ENCODE measurements at regions not wholly inside any gene's neighbourhood (a gene's known extent, or its start where the extent isn't known, plus 50 kb on each side); places are given as distances from the start of the nearest gene placed in this dataset.

GRCh38 chr5:166961028-166961427, 1330.4 kb upstream of the WWC1 start:
- no peak for DNase-seq (ENCODE audit: low spot score)
- peaks cover 0 to 3% (median 0%) of the 10 kb centered on the region in 4 donors for H3K9me3 ChIP-seq (ENCODE audit: control insufficient read depth in 4 of 4, low read length in 3 of 4)
- H3K27ac ChIP-seq (ENCODE audit: low read depth in 1 of 2, low read length in 2 of 2): no peak overlapping the region
- WGBS: 81% methylated on average over 5 of the region's 5 CpGs
- H3K36me3 ChIP-seq (ENCODE audit: control insufficient read depth in 4 of 4, insufficient read depth in 3 of 4, low read depth in 1 of 4, low read length in 3 of 4): no peaks in the 10 kb centered on the region
- no peaks in the 10 kb centered on the region for H3K27me3 ChIP-seq (ENCODE audit: control insufficient read depth in 4 of 4, insufficient read depth in 4 of 4, low read length in 3 of 4)
- no peak overlapping the region for H3K9ac ChIP-seq (ENCODE audit: low read depth in 1 of 2, low read length in 2 of 2)
- no peaks in the 10 kb centered on the region for H3K4me1 ChIP-seq (ENCODE audit: control insufficient read depth in 4 of 4, insufficient read depth in 4 of 4, low read length in 3 of 4)
- TF ChIP-seq TAF1 (conservative IDR thresholded peaks at IDR 0.05): no peak
- no peak for TF ChIP-seq JUND (IDR thresholded peaks at IDR 0.05)
- TF ChIP-seq RAD21 (IDR thresholded peaks at IDR 0.05): no peak
- TF ChIP-seq YY1 (IDR thresholded peaks at IDR 0.05): no peak
- TF ChIP-seq SP1 (IDR thresholded peaks at IDR 0.05): no peak
- TF ChIP-seq FOXA2 (IDR thresholded peaks at IDR 0.05): no peak
- no peak for TF ChIP-seq FOXA1 (IDR thresholded peaks at IDR 0.05)
- no peak for TF ChIP-seq CTCF (IDR thresholded peaks at IDR 0.05; ENCODE audit: low read depth, low read length, missing input control)
- TF ChIP-seq EGR1 (IDR thresholded peaks at IDR 0.05; ENCODE audit: low read depth in 2 of 2): no peak
- no peak for TF ChIP-seq MAX (IDR thresholded peaks at IDR 0.05)
- H3K4me3 ChIP-seq (ENCODE audit: low read depth in 1 of 3, low read length in 3 of 3): no peak overlapping the region

DNA sequence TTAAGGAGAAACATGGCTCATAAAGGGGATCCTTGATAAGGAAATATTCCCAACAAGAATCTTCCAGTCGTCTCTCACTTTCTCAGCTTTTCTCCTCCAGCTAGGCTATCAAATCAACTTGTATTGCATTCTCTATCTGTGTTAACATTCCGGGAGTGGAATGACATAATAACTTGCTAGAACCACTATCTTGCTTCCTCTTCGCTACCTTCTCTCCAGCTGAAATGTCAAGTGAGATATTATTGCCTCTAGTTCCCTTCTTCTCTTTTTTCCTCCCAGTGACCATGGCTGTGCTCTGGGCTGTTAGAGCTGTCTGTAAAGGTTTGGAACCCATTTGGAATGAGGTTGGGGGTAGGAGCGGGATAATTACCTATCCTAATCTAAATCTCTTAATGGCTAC, 1329.5 kb upstream of the WWC1 start:
- 60% methylated on average over 4 of the region's 4 CpGs for WGBS
- peaks cover 0 to 3% (median under 1%) of the 10 kb centered on the region in 4 donors for H3K9me3 ChIP-seq (ENCODE audit: control insufficient read depth in 4 of 4, low read length in 3 of 4)
- H3K27me3 ChIP-seq (ENCODE audit: control insufficient read depth in 4 of 4, insufficient read depth in 4 of 4, low read length in 3 of 4): no peaks in the 10 kb centered on the region
- H3K27ac ChIP-seq (ENCODE audit: low read depth in 1 of 2, low read length in 2 of 2): no peak overlapping the region
- TF ChIP-seq RAD21 (IDR thresholded peaks at IDR 0.05) (no peak), REST (IDR thresholded peaks at IDR 0.05) (no peak), MAX (IDR thresholded peaks at IDR 0.05) (no peak), RXRA (IDR thresholded peaks at IDR 0.05) (no peak), JUND (IDR thresholded peaks at IDR 0.05) (no peak), HNF4G (IDR thresholded peaks at IDR 0.05) (no peak), YY1 (IDR thresholded peaks at IDR 0.05) (no peak), EGR1 (IDR thresholded peaks at IDR 0.05; ENCODE audit: low read depth in 2 of 2) (no peak), FOXA1 (IDR thresholded peaks at IDR 0.05) (no peak), SP1 (IDR thresholded peaks at IDR 0.05) (no peak), CTCF (IDR thresholded peaks at IDR 0.05; ENCODE audit: low read depth, low read length, missing input control) (no peak), TAF1 (conservative IDR thresholded peaks at IDR 0.05) (no peak), NR2F2 (IDR thresholded peaks at IDR 0.05) (no peak), FOXA2 (IDR thresholded peaks at IDR 0.05) (no peak), HNF4A (conservative IDR thresholded peaks at IDR 0.05) (no peak), GABPA (IDR thresholded peaks at IDR 0.05 in 1 of 2, conservative IDR thresholded peaks at IDR 0.05 in 1 of 2) (no peak)
- TF ChIP-seq, protein P1, sequence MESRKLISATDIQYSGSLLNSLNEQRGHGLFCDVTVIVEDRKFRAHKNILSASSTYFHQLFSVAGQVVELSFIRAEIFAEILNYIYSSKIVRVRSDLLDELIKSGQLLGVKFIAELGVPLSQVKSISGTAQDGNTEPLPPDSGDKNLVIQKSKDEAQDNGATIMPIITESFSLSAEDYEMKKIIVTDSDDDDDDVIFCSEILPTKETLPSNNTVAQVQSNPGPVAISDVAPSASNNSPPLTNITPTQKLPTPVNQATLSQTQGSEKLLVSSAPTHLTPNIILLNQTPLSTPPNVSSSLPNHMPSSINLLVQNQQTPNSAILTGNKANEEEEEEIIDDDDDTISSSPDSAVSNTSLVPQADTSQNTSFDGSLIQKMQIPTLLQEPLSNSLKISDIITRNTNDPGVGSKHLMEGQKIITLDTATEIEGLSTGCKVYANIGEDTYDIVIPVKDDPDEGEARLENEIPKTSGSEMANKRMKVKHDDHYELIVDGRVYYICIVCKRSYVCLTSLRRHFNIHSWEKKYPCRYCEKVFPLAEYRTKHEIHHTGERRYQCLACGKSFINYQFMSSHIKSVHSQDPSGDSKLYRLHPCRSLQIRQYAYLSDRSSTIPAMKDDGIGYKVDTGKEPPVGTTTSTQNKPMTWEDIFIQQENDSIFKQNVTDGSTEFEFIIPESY (IDR thresholded peaks at IDR 0.05): no peak
- no peaks in the 10 kb centered on the region for H3K36me3 ChIP-seq (ENCODE audit: control insufficient read depth in 4 of 4, insufficient read depth in 3 of 4, low read depth in 1 of 4, low read length in 3 of 4)
- no peak overlapping the region for H3K4me3 ChIP-seq (ENCODE audit: low read depth in 1 of 3, low read length in 3 of 3)
- no peak for DNase-seq (ENCODE audit: low spot score)
- H3K4me1 ChIP-seq (ENCODE audit: control insufficient read depth in 4 of 4, insufficient read depth in 4 of 4, low read length in 3 of 4): no peaks in the 10 kb centered on the region
- H3K9ac ChIP-seq (ENCODE audit: low read depth in 1 of 2, low read length in 2 of 2): no peak overlapping the region

Data from liver (tissue), 8 donors.